Transverse colon (tissue), 3 donors: ENCODE measurements at regions not wholly inside any gene's neighbourhood (a gene's known extent, or its start where the extent isn't known, plus 50 kb on each side); places are given as distances from the start of the nearest gene placed in this dataset.

Experiments used
- CTCF ChIP-seq, 5 experiments: fragments of 200-600 bp in 3 of 5; fragments of 450-650 bp in 2 of 5; sonication (generic) in 3 of 5; IDR thresholded peaks; 1 replicate in 2 of 5; 2 replicates in 3 of 5; pipeline ENCODE4 v1.5.1; 2016 to 2017; ENCODE audit warnings: antibody characterized with exemption in 5 of 5, inconsistent platforms in 3 of 5, mild to moderate bottlenecking in 2 of 5, moderate library complexity in 1 of 5
- POLR2A ChIP-seq: fragments of 450-650 bp; IDR thresholded peaks from one replicate; pipeline ENCODE4 v1.6.1; 2016; ENCODE audit warnings: antibody characterized with exemption, mild to moderate bottlenecking, moderate library complexity

- TF ChIP-seq CTCF (IDR thresholded peaks at IDR 0.05) (no peak), POLR2A (no peak)
These were observed 953.8 kb downstream of the TRHDE start for GRCh38 chr12:73225941-73226340.
